GM12864 (cell line): ENCODE measurements at regions not wholly inside any gene's neighbourhood (a gene's known extent, or its start where the extent isn't known, plus 50 kb on each side); places are given as distances from the start of the nearest gene placed in this dataset.

ENCODE experiments used
- DNase-seq: peaks from one replicate; pipeline ENCODE4 v3.0.0-alpha.2; 2011; ENCODE audit warnings: low read depth
- H3K4me3 ChIP-seq: 2 replicates; pipeline ENCODE4 v1.5.1; 2011; ENCODE audit warnings: mild to moderate bottlenecking, low read depth, low read length, control low read depth
- CTCF ChIP-seq: IDR thresholded peaks from 2 replicates; pipeline ENCODE4 v1.5.1; 2011; ENCODE audit warnings: low read depth, mild to moderate bottlenecking, moderate library complexity, low read length, control low read depth, inconsistent platforms; ENCODE audit errors: missing control alignments

DNA sequence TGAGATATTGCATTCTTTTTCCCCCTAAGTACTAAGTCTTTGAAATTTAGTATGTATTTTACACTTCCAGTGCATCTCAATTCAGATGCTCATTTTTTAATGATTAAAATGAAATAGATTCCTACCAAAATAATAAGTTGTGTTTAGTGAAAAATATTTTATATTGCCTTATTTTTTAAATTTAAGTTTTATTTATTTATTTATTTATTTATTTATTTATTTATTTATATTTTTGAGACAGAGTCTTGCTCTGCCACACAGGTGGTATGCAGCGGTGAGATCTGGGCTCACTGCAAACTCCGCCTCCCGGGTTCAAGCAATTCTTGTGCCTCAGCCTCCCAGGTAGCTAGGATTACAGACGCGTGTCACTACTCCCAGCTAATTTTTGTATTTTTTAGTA lies 95.5 kb downstream of the RPS24 start:
- no peak for DNase-seq
- H3K4me3 ChIP-seq: no peak overlapping the region
- no peak for TF ChIP-seq CTCF

DNA sequence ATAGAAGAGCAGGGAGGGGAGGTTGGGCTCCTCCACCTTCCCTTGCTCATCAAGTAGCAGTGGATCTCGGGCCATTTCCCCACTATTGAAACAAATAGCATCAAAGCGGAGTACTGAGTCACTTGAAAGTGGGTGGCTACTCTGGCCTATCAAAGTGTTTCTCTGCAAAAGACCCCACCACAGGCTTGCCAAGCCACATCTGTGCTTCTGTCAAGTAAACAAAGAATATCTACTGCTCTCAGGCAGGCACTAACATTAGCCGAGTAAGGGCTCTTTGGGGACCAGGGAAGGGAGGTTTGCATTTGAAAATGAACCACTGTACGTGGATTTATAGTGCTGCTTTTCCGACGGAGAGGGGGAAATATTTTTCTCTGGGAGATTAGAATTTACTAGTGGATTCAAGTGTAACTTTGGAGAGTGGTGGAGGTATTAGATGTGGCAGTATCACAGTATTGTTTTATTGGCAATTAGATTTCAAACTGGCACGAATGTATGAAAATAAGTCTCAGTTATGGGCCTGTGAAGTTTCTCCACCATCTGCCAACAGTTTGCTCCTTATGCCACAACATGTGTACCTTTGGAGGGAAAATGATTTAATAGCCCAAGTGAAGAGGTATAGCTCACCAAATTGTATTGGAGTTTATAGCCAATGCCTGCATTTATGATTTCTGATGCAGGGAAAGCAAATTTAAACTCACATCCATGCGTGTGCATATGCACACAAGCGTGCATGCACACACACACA lies 97.5 kb downstream of the RPS24 start:
- no peak for TF ChIP-seq CTCF
- H3K4me3 ChIP-seq: no peak overlapping the region
- DNase-seq: no peak

GRCh38 chr10:78134773-78135306 lies 101.2 kb downstream of the RPS24 start:
- no peak for TF ChIP-seq CTCF
- no peak overlapping the region for H3K4me3 ChIP-seq
- no peak for DNase-seq

- TF ChIP-seq CTCF: no peak
- no peak for DNase-seq
- no peak overlapping the region for H3K4me3 ChIP-seq
Measured at GRCh38 chr10:78137147-78137546, 103.5 kb downstream of the RPS24 start.

DNA sequence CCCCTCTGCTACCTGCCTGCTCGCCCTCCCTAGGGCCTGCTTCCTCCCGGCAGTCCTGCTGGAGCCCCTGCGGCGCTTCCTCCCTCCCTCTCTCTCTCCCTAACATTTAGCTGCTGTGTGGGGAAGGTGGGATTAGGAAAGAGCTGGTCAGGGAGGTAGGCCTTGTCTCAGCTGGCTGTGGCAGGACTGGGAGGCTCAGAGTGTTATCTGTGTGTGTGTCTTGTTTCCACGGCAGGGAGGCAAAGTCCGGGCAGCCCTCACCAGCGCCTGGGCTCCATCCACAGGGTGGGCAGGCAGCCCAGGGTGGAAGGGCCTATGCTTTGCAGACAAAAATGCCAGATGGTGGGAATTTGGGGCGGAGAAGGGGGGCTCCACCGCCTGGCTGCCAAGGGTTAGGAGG lies 105.7 kb downstream of the RPS24 start:
- no peak for TF ChIP-seq CTCF
- no peak for DNase-seq
- H3K4me3 ChIP-seq: no peak overlapping the region

- DNase-seq: no peak
- TF ChIP-seq CTCF: no peak
- no peak overlapping the region for H3K4me3 ChIP-seq
Measured at GRCh38 chr10:78140066-78140630, 106.5 kb downstream of the RPS24 start.
